ENCODE measurements at regions not wholly inside any gene's neighbourhood (a gene's known extent, or its start where the extent isn't known, plus 50 kb on each side); places are given as distances from the start of the nearest gene placed in this dataset.

DNA sequence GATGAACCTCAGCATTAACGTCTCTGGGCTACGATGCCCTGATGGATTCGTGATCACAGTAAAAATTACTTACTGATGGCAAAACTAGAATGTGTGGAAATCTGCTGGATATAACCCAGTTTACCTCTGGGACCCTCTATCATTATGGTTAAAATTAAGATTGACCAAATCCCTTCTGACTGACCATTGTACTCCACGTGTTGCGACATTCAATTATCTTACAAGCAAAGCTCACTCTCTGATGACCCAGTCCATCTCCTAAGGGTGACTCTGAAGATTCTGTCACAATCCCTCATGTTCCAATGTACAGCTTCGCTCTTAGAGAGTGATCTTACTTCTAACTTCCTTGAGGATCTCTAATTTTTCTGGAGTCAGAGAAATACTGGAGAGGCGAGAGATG, 288.5 kb upstream of the RUNX1 start:
- TF ChIP-seq, protein P1, sequence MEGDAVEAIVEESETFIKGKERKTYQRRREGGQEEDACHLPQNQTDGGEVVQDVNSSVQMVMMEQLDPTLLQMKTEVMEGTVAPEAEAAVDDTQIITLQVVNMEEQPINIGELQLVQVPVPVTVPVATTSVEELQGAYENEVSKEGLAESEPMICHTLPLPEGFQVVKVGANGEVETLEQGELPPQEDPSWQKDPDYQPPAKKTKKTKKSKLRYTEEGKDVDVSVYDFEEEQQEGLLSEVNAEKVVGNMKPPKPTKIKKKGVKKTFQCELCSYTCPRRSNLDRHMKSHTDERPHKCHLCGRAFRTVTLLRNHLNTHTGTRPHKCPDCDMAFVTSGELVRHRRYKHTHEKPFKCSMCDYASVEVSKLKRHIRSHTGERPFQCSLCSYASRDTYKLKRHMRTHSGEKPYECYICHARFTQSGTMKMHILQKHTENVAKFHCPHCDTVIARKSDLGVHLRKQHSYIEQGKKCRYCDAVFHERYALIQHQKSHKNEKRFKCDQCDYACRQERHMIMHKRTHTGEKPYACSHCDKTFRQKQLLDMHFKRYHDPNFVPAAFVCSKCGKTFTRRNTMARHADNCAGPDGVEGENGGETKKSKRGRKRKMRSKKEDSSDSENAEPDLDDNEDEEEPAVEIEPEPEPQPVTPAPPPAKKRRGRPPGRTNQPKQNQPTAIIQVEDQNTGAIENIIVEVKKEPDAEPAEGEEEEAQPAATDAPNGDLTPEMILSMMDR (IDR thresholded peaks at IDR 0.05 in 4 of 5, conservative IDR thresholded peaks at IDR 0.05 in 1 of 5) = no peak
- no peak for TF ChIP-seq POLR2A (IDR thresholded peaks at IDR 0.05)
